Endothelial cell (in vitro differentiated cells): ENCODE measurements at regions not wholly inside any gene's neighbourhood (a gene's known extent, or its start where the extent isn't known, plus 50 kb on each side); places are given as distances from the start of the nearest gene placed in this dataset.

Experiments
- DNase-seq: peaks from one replicate; pipeline ENCODE4 v3.0.0; 2021; ENCODE audit warnings: low spot score
- H3K27ac Mint-ChIP-seq: one replicate; pipeline ENCODE4 v1.8.0; 2021; ENCODE audit warnings: mixed read lengths, inconsistent platforms; ENCODE audit not compliant: unreplicated experiment
- H3K27me3 Mint-ChIP-seq: one replicate; pipeline ENCODE4 v1.8.0; 2021; ENCODE audit warnings: mild to moderate bottlenecking, moderate library complexity, mixed read lengths, inconsistent platforms; ENCODE audit not compliant: unreplicated experiment
- H3K36me3 Mint-ChIP-seq: one replicate; pipeline ENCODE4 v1.8.0; 2021; ENCODE audit warnings: mild to moderate bottlenecking, low read depth, mixed read lengths, inconsistent platforms; ENCODE audit not compliant: unreplicated experiment
- H3K4me1 Mint-ChIP-seq: one replicate; pipeline ENCODE4 v1.8.0; 2021; ENCODE audit warnings: mild to moderate bottlenecking, mixed read lengths, inconsistent platforms; ENCODE audit not compliant: unreplicated experiment
- H3K4me3 Mint-ChIP-seq: one replicate; pipeline ENCODE4 v1.8.0; 2021; ENCODE audit warnings: mild to moderate bottlenecking, mixed read lengths, inconsistent platforms; ENCODE audit not compliant: unreplicated experiment
- H3K9me3 Mint-ChIP-seq: one replicate; pipeline ENCODE4 v1.8.0; 2021; ENCODE audit warnings: mixed read lengths, inconsistent platforms; ENCODE audit not compliant: unreplicated experiment
- CTCF ChIP-seq: fragments of 200-600 bp; sonication (generic); IDR thresholded peaks from one replicate; pipeline ENCODE4 v1.5.0; 2021; ENCODE audit warnings: antibody characterized with exemption; ENCODE audit not compliant: unreplicated experiment

- no peak for DNase-seq
- peaks cover 2% of the 10 kb centered on the region for H3K27me3 Mint-ChIP-seq
- no peak overlapping the region for H3K27ac Mint-ChIP-seq
- H3K36me3 Mint-ChIP-seq = no peaks in the 10 kb centered on the region
- TF ChIP-seq CTCF = no peak
- H3K9me3 Mint-ChIP-seq = no peaks in the 10 kb centered on the region
- no peaks in the 10 kb centered on the region for H3K4me1 Mint-ChIP-seq
- H3K4me3 Mint-ChIP-seq = no peak overlapping the region
Observed at GRCh38 chr1:182181167-182181572, 119.7 kb upstream of the ZNF648 start.

- no peak for TF ChIP-seq CTCF
- no peak for DNase-seq
- Mint-ChIP-seq H3K27me3 (no peaks in the 10 kb centered on the region), H3K27ac (no peak overlapping the region), H3K4me1 (peaks cover 24% of the 10 kb centered on the region), H3K4me3 (no peak overlapping the region), H3K36me3 (no peaks in the 10 kb centered on the region), H3K9me3 (no peaks in the 10 kb centered on the region)
Observed at GRCh38 chr1:182175361-182175931, 113.9 kb upstream of the ZNF648 start.

- H3K4me1 Mint-ChIP-seq = peaks cover 27% of the 10 kb centered on the region
- H3K4me3 Mint-ChIP-seq = peak overlapping the region; percentile 28
- peak overlapping the region; percentile 80 for H3K27ac Mint-ChIP-seq
- no peak for TF ChIP-seq CTCF
- no peak for DNase-seq
- no peaks in the 10 kb centered on the region for H3K27me3 Mint-ChIP-seq
- no peaks in the 10 kb centered on the region for H3K9me3 Mint-ChIP-seq
- H3K36me3 Mint-ChIP-seq = no peaks in the 10 kb centered on the region
Observed at GRCh38 chr1:182174513-182174855, 113.0 kb upstream of the ZNF648 start.

GRCh38 chr1:182173808-182174512 is 112.4 kb upstream of the ZNF648 start:
- Mint-ChIP-seq H3K4me1 (peaks cover 28% of the 10 kb centered on the region), H3K9me3 (no peaks in the 10 kb centered on the region), H3K27ac (peak overlapping the region; percentile 80), H3K27me3 (no peaks in the 10 kb centered on the region), H3K4me3 (no peak overlapping the region), H3K36me3 (no peaks in the 10 kb centered on the region)
- peak; percentile 14 for DNase-seq
- no peak for TF ChIP-seq CTCF

GRCh38 chr1:182172699-182173098 is 111.2 kb upstream of the ZNF648 start:
- DNase-seq = no peak
- no peaks in the 10 kb centered on the region for H3K36me3 Mint-ChIP-seq
- H3K27me3 Mint-ChIP-seq = no peaks in the 10 kb centered on the region
- peaks cover 28% of the 10 kb centered on the region for H3K4me1 Mint-ChIP-seq
- no peaks in the 10 kb centered on the region for H3K9me3 Mint-ChIP-seq
- no peak overlapping the region for H3K27ac Mint-ChIP-seq
- no peak overlapping the region for H3K4me3 Mint-ChIP-seq
- TF ChIP-seq CTCF = no peak
